ENCODE measurements at regions not wholly inside any gene's neighbourhood (a gene's known extent, or its start where the extent isn't known, plus 50 kb on each side); places are given as distances from the start of the nearest gene placed in this dataset.
"Not testable (repeated sequence)": the region's sequence is repeated elsewhere in the genome, so short reads cannot be mapped to it uniquely, and the experiment has no call there.

DNA sequence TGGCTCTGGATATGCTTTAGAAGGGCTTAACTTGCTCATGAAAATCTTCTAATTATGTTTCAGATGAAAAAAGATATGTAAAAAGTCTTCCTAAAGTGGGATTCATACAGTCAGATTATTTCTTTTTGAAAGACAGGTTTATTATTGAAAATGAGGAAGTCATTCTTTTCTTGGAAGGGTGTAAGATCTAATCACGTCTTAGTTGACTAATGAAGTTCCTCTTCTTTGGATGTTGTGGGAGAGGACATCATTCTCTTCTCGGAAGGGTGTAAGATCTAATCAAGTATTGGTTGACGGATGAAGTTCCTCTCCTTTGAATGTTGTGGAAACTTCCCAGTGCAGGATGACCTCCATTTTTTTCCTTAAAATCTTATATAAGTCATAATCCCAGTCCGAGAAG is 74.9 kb downstream of the ALG10 start:
- DNase-seq, result no peak

DNA sequence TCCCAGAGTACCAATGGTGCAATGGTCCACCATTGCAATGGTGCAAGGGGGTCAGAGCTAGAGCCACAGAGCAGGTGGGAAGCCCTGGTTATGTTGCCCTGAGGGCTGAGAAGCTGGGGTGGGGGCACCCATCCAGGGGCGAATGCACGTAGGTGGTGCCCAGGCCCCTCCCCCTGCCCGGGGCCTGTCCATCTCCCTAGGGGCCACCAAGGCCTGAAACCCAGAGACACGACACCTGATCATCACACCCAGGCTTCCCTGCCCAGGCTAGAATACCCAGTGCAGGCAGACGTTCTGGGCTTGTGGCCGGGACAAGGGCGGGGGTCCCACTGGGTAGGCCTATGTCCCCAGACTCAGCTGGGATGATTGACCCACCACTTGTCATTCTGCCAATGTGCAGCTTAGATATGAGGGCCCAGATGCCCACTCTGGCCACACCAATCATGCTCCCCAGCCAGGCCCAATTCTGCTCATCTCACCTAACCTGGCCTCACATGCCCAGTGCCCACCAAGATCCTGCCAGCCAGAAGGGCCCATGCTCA is 83.2 kb downstream of the ALG10 start:
- DNase-seq, result no peak

DNA sequence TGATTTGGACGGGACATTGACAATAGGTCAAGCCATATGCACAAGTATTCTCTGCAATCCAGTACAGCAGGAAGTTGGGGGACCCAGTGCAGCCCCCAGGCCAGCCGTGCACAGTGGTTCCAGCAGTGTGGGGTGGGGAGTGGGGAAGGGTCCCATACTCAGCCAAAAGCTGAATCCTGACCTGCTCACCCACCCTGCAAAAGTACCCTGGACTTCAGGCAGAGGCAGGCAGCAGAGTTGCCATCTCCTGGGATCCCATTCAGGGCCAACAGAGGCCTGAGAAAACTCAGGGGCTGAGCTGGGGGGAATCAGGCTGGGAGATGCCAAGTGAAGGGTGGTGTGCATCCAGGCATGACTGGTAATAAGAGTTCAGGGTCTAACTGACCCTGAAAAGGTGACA is 83.9 kb downstream of the ALG10 start:
- no peak for DNase-seq

DNA sequence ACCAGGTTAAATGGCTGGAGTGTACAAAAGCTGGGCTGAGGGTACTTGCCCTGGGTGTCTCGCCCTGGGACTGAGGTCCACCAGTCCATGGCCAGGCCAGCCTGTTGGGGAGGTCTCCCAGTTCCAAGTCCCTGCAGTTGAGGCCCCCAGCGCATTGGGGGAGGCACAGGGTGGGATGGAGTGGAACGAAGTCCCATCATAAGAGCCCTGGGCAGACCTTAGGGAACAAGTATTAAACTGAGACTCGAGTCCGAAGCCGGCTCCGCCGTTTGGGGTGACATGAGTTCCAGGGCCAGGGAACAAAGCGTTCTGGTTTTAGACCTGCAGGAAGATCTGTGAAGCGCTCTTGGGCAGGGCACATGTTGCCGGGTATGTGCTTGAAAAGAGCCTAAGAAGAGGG is 84.7 kb downstream of the ALG10 start:
- DNase-seq, result no peak

DNA sequence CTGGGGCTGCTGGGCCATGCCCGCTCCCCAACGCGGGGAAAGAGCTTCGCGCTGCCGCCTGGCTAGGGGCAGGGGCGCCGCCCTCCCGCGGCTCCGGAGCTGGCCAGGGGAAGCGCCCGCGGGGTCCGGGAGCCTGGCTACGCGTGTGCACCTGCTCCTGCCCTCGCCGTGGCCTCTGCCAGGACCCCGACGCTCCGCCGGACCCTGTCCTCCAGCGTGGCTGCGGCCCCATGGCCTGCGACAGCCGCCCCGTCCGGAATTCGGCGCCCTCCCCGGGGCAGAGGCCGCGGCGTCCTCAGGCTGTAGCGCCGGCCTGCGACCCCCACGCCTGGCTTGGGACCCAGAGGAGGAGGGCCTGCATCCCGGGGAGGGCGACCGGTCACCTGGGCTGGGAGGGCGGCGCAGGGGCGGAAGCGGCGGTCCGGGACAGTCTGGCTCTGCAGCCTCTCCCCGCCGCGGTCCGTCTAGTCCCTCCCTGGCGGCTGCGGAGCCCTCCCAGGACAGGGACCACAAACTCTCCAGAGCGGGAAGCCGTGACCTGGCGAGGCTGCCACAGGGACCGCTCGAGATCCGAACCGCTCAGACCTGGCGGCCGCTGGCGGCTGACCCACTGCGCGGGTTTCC is 85.6 kb downstream of the ALG10 start:
- no peak for DNase-seq

DNA sequence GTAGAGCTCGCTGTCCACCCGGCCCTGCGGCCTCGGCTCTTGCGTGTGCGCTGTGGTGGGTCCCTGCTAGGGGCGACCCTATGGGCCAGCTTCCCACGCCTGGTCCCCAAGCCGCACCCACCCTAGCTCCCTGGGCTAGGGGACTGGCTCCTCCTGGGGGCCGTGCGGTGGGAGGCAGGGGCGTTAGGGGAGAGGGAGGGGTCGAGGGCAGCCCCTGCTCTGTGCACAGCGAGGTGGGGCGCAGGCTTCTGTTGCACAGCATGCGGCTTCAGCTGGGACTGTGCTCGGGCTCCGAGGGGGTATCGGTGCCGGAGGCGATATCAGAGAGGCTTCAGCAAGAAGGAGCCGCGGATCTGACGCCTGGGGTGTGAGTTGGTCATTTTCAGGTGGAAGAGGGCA is 86.1 kb downstream of the ALG10 start:
- no peak for DNase-seq

DNA sequence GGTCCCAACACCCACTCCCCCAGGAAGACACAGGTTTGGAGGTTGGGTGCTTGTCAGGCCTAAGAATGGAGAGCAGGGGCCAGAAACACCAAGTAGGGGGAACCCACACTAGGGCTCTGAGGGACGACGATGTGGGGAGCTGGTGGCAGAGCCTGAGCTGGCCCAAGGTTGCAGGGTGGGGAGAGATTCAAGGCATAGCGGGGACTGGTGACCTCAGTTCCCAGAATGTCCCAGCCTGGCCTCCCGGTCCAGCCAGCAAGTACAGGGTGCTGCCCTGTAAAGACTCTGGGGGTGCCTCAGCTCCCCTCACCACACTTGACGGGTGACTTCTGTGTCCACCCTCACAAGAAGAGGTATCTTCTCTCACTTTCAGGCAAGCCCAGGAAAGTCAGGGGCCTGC is 86.7 kb downstream of the ALG10 start:
- DNase-seq, result no peak

DNA sequence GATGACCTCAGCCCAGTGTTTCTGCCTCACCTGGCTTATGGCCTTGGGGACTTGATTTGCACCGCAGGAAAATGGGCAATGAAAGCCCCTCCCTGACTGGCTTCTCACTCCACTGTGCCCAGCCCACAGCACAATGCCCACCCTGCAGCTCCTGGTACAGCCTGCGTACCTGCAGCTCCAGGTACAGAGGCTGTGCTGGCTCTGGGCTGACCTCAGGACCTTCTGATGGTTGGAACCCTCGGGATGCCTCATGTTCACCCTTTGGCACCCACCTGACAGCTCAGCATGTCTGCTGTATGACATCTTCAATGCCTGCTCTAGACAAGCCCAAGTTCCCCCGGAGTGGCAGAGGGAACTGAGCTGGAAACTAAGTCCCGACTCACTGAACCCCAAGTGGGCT is 87.1 kb downstream of the ALG10 start:
- DNase-seq, result no peak

DNA sequence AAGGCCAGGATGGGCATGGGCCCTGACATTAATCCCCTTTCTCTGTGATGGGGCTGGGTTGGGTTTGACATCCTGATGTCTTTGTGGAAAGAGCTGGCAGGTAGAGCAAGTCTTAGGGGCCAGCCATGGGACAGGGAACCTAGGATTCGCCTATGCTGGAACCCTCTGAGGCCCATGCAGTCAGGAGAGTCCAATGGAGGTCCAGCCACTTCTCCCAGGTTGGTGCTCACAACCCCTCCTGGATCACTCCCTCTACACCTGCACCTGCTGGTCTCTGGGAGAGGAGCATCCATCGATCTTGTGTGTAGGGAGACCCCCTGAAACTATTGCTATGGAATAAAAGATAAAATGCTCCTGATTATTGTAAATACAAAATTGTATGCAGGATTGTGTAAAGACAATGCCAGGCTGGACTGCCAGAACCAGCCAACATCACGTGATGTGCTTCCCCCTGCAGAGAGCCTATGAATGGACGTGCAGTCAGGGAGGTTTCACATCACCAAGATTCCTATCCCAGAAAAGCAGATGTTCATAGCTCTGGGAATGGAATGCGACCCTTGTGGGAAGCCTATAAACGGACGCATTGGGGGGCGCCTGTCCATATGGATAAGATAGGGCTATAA is 87.7 kb downstream of the ALG10 start:
- DNase-seq, result not testable (repeated sequence)

DNA sequence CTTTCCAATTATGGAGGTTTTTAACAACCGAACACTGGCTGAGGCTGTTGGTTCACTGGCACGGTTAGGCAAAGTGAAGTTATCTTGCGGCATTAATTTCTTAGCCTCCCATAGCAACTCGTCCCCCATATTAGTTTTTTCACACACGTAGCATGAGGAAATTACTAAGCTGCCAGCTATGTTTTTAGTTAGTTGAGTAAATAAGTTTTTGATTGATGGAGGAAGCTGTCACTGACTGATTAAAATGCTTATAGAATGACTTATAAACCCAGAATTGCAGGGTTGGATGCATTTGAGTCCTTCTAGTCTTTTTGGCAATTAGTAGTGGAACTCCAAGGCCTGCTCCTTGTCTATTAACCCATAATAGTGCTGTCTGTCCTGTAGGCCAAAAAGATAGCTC is 97.1 kb downstream of the ALG10 start:
- DNase-seq, result no peak

DNA sequence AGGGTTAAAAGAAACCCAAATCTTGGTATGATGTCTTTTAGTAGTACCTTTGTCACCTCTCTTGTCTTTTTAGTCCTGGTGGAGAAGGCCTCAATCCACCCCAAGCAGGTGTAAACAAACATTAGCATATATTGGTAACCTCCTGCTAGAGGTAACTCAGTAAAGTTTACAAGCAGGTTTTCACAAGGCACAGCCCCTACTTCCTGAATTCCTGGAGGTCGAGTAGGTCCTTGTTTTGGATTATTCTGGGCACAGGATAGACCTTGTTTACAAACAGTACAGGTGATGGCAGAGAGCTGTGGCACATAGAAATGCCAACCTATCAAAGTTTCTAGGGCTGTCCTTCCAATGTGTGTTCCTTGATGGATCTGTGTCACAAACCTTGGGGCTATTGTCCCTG is 99.1 kb downstream of the ALG10 start:
- DNase-seq, result no peak

DNA sequence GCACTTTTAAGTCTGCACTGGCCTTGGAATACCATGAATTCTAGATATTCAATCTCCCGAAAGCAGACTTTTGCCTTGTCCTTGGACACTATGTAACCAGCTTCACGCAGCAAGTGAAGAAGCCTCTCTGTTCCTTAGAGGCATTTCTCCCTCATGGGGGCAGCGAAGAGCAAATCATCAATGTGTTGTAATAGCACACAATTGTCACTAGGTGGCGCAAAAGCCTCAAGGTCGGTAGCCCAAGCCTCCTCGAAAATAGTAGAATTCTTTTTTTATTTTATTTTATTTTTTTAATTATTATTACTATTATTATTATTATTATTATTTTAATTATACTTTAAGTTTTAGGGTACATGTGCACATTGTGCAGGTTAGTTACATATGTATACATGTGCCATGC is 100.8 kb downstream of the ALG10 start:
- DNase-seq, result peak; percentile 49

DNA sequence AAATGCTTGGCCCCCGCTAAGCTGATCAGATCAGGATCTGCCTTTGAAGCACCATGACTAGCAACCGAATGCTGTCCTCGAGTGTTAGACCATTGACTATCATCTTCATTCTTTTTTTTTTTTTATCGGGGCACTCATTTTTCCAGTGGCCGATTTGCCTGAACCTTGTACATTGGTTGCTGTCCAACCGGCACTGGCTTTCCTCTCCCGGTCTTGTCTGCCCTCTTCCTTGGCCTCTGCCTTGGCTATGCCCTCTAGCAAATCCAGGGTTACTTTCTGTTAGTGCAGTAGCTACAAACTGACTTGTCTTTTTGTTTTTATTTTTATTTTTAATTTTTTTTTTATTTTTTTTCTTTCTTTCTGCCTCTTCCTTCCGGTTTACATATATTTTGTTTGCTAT is 102.3 kb downstream of the ALG10 start:
- DNase-seq, result no peak

DNA sequence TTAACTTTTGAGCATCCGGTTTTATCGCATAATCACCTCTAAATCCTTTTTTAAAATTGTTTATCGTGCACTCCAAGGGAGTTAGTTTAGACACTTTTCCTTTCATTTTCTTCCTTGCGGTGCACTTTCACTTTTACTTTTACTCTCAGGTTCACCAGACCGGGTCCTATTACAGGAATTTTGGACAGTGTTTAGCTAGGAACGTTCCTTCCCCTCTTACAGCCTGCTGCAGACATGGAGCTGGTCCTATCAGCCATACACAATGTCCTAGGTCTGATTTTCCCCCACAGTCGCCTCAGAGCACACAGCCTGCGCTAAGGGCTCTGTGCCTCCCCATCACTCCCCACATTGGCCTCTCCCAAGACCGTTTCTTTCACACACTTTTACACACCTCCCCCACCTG is 103.9 kb downstream of the ALG10 start:
- no peak for DNase-seq

DNA sequence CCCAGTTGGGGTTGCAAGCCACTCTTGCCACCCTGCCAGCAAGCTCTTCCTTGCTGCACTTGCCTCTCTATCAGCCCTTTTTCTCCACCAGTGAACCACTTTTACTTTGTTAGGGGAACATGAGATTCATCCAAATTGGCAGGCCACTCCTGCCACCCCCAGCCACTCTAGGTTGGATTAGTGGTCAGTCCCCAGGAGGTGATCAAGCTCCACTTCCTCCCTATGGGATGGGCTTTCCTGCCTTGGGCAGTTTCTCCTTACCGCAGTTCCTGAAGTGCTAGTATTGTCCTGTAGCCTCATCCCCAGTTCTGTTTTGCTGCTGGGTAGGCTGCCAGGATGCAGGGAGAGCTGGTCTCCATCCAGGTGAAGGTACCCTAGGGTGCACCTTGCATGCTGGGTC is 104.5 kb downstream of the ALG10 start:
- no peak for DNase-seq

DNA sequence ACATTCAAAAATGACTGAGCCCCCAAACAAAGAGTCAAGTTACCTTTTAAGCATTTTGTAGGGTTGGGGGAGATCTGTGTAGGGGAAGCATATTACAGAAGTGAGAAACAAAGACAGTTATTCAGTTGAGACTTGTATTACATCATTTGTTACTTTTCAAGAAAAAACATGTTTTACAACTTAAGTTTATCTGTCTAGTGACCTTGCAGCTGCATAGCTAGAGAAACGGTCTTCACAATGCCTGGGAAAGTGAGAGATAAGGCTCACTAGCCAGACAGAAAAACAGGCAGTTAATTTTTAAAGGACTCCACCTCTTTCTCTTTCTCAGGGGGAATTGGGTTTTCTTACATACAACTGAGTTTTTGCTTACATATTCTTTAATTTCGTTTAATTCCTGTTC is 105.1 kb downstream of the ALG10 start:
- DNase-seq, result not testable (repeated sequence)

DNA sequence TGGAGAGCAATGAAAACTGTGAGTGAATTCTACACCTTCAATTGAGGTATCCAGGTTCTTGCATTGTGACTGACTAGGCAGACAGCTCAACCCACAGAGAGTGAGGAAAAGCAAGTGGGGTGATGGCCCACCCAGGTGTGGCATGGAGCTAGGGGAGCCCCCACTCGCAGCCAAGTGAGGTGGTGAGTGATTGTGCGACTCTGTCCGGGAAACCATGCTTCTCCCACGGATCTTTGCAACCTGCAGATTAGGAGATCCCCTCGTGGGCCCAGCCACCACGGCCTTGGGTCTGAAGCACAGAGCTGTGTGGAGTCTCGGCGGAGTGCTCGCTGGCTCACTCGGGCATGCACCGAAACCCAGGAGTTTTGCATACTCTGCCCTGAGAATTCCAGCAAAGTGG is 120.1 kb downstream of the ALG10 start:
- no peak for DNase-seq

DNA sequence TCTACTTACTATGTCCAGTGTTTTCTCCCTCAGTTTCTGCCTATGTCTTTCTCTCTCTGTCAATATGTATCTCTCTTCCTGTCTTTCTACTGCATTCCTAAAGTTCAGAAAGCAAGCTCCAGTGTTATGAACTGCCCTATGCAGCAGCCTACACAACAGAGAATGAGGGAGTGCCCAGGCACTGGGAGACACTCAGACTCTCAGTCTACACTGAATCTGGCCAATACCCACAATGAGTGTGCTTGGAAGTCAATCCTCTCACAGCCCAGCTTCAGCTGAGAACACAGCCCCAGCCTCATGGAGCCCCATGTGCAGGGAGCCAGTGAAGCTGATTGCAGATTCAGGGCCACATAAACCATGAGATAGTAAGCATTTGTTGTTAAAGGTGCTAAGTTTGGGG is 128.7 kb downstream of the ALG10 start:
- DNase-seq, result no peak

DNA sequence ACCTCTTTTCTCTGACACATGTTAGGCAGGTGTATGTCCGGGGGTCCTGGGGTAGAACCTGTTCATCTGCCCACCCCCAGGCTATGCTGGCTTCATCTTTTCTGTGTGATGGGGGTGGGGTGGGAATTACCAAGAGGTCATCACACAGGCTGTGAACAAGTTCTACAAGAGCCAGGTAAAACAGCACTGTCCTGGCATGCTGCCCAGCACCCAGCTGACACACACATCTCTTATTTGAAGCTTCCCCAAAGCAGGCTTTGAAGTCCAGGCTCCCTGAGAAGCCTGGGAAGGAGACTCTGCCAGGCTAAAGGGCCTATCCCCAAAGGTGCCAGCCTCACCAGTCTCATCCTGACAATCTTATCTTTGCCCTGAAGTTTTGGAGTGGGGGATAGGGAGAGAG is 141.1 kb downstream of the ALG10 start:
- DNase-seq, result no peak

DNA sequence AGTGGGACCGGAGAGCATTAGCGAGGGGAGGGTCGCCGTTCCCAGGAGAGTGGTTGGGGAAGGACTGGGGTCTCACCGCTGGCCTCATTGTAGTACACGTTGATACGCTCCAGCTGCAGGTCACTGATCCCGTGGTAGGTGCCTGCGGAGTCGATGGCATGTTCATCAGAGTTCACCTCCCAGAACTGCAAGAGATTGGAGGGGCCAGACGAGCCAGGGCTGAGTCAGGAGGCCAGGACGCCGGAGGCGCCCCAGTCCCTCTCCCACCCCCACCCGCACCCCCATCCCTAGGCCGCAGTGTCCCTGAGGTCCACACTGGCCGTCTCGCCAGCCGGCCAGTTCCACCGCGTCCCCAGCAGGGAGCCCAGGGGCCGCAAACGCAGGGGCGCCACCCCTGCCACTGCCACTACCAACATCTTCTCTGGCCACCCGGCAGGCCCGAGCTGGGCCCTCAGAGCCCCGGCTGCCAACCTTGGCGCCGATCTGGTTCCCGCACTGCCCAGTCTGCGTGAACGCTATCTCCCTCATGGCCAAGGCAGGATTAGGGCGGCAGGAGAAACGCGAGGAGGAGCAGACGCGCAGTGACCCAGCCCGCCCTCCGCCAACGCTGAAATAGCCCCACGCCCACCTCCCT is 144.2 kb downstream of the ALG10 start:
- DNase-seq, result no peak

DNA sequence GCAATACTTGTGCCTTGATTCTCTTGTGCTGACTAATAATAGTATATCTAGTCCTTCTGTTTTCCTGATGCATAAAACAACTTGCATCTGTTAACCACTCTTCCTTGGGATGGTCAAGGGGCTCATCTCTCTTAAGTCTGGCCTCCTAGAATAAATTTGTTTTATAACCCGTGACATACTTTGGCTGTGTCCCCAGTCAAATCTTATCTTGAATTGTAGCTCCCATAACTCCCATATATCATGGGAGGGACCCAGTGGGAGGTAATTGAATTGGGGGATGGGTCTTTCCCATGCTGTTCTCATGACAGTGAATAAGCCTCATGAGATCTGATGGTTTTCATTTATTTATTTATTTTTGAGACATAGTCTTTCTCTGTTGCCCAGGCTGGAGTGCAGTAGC is 146.2 kb downstream of the ALG10 start:
- DNase-seq, result not testable (repeated sequence)

DNA sequence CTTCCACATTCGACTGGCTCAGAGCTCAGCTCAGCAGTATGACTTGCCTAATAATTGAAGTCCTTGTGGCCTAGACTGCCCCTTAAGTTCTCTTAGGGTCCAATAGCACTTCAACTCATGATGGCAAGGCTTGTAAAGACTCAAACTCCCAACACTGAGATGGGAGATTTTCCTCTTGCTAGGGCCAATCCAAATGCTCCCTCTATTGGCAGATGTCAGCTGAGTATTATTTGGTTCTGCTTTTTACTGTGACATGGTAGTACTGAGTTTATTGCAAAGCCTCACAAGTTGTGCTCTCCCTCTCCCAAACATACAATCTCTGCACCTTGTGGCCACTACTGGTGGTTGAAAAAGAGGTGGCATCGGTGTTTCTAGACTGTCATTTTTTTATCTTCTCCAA is 164.2 kb downstream of the ALG10 start:
- no peak for DNase-seq

DNA sequence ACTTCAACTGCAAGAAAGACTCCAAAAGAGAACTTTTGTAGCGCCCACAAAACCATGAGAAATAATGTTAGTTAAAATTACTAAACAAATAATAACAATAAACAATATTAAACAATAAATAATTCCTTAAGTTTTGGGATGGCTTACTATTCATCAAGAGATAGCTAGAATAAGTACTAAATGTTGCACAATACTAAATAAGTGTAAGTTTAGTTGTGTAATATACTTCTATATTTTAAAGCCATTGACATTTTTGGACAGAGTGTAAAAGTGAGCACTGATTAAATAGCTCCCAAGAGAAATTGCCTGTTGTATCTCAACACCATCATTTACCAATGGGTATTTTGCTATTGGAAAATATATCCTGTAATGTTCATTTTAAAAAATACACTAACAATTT is 166.7 kb downstream of the ALG10 start:
- no peak for DNase-seq

DNA sequence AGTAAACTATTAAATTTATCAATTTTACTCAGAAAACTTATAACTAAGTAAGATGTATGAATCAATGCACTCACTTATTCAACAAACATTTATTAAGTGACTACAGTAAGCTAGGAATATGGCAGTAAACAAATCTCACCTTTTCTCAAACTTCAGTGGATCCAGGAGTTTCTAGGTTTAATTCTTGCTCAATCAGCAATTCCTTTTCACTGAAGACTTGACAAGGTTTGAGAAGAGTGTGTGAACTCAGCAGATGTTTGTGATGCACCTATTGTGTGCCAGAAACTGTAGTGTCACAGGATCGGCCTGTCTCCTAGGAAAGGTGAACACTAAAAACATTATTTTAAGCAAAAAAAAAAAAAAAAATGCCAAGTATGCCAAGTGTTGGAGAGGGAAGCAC is 167.8 kb downstream of the ALG10 start:
- no peak for DNase-seq

DNA sequence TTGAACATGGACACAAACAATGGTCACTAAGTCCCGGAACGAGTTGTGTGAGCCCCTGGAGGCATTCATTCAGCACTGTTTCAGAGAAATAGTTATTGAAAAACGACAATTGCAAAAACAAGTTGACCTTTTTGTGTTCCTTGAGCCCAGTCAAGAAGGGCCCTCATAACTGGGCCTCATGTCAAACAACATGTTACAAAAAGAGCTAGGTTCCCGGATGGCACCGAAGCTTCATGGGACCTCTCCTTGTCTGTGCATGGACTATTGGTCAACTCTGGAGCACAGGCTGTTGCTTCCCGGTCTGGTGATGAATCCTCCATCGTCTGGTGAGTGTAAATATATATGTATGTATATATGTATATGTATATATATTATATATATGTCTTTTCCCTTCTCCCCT is 176.6 kb downstream of the ALG10 start:
- DNase-seq, result no peak
